Inferior parietal cortex (tissue), 1 donor: ENCODE measurements at regions not wholly inside any gene's neighbourhood (a gene's known extent, or its start where the extent isn't known, plus 50 kb on each side); places are given as distances from the start of the nearest gene placed in this dataset.
"Not testable (repeated sequence)": the region's sequence is repeated elsewhere in the genome, so short reads cannot be mapped to it uniquely, and the experiment has no call there.

ENCODE experiments used
- DNase-seq: peaks from one replicate; pipeline ENCODE4 v3.0.0-alpha.2; 2016; ENCODE audit errors: extremely low spot score

DNA sequence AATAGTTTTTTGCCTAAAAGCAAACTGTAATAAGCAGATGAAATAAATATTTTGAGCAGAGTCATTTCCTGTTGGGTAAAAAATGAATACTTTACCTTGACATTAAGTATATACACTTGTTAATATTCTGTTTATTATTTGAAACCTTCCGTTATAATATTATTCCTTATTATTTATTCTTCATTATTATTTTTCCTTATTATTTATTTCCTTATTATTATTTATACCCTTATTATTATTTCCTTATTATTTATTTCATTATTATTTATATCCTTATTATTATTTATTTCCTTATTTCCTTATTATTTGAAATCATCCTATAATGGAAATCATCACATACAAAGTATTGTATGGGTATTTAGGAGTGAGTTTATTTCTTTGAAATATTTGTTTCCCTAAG is 232.2 kb upstream of the RBBP8 start:
- no peak for DNase-seq

DNA sequence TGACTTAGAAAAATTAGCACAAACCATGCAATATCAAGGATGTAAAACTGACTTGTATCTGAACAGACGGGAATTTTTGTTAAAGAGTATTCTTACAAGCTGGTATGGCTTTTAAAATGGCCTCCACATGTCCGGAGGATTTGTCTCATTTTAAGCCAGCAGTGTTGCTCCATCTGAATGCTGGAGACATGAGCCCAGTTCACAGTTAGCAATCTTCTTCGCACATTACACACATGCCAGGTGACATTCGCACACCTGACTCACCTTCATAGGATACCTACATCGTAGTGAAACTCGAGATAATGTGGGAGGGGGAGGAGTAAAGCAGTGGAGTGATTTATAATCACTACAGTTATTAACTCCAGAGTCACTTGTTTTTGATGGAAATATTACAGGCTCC is 231.8 kb upstream of the RBBP8 start:
- DNase-seq: no peak

DNA sequence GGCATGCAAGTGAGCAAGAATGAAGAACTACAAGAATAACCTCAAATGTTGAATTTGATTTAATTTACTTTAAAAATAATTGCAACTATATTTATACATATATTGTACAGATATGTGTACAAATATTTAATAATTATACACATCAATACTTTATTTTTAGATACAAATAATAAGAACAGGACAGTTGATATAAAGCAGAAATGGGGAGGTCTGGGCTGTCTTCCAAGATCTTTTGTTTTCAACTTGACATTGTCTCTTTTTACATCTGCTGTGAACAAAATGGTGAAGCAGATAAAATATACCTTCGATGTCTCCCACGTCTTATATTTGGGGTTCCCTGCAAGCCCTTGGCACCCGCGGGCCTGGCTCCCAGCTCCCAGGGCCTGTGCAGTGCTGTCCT is 231.3 kb upstream of the RBBP8 start:
- no peak for DNase-seq

DNA sequence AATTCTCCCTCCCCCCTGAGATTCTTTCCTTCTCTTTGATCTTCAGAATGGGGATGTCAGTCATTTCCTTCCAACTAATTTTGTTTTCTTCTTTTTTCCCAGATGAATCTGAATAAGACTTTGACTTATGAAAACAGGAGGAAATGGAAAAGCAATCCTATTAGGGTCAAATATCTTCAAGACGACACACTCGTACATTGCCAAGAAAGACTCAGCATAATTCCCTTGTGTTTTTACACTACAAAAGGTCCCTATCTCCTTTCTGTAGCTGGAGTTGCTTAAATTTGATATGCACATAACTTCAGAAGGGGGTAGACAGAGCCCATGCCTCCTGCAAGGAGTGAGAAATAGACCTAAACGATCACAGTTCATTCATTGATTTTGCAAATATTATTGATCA is 230.3 kb upstream of the RBBP8 start:
- DNase-seq: no peak

DNA sequence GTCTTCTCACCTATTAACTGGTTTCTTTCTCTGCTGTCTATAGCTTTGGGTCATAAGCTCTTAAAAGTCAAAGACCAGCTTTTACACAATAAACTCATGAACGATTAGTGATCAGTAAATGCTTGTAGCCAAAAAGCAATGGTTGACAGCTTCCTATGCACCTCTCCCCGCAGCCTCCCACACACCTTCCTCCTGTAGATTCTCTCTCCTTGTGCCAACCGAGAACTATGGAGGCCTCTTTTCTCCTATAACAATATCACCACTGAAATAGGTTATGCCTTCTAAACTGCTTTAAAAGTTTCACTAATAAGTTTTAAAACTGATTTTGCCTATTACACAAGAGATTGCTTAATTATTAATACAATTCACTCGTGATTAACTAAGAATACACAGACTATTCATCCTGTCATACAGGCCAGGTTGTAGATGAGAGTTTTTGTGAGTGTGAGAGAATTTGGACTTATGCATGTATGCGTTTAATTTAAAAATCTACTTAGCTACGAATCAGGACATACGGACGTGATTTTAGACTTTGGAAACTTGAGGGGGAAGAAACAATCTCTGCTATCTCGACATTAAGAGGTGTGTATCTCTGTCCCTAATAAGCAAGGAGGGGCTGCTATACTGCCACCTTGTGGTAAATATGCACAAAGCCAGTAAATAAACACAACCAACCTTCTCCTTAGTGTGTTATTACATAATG is 229.1 kb upstream of the RBBP8 start:
- peak; percentile 54 for DNase-seq

DNA sequence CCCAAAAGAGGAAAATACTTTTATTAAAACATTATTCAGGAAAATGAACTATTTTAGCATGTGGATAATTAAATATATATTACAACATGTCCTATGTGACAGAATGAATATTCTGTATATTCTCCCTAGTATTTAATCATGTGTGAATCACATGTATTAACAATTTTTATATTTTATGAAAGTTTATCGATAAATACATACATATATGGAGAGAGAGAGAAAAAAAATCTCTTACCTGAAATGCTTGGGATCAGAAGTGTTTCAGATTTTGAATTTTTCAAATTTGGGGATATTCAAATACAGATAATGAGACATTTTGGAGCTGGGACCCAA is 228.6 kb upstream of the RBBP8 start:
- no peak for DNase-seq

DNA sequence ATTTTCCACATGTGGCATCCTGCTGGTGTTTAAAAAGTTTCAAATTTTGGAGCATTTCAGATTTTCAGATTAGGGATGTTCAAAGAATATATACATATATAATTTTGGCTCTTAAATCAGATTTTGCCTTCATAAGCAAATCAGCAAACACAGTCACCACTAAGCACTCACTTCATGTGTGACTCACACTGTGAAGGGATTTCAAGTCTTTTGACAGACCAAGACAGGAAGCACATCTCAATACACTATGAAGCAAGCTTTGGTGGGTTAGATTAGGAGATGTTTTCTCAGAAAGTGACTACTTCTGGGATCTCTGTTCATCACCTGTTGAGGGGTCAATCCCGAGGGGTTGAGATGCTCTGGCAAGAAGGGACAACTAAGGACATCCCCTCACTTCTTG is 227.8 kb upstream of the RBBP8 start:
- no peak for DNase-seq

DNA sequence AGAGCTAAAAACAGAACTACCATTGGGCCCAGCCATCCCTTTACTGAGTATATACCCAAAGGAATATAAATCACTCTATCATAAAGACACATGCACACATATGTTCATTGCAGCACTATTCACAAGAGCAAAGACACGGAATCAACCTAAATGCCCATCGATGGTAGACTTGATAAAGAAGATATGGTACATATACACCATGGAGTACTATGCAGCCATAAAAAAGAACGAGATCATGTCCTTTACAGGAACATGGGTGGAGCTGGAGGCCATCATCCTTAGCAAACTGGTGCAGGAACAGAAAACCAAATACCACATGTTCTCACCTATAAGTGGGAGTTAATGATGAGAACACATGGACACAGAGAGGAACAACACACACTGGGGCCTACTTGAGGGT is 227.1 kb upstream of the RBBP8 start:
- DNase-seq: not testable (repeated sequence)

DNA sequence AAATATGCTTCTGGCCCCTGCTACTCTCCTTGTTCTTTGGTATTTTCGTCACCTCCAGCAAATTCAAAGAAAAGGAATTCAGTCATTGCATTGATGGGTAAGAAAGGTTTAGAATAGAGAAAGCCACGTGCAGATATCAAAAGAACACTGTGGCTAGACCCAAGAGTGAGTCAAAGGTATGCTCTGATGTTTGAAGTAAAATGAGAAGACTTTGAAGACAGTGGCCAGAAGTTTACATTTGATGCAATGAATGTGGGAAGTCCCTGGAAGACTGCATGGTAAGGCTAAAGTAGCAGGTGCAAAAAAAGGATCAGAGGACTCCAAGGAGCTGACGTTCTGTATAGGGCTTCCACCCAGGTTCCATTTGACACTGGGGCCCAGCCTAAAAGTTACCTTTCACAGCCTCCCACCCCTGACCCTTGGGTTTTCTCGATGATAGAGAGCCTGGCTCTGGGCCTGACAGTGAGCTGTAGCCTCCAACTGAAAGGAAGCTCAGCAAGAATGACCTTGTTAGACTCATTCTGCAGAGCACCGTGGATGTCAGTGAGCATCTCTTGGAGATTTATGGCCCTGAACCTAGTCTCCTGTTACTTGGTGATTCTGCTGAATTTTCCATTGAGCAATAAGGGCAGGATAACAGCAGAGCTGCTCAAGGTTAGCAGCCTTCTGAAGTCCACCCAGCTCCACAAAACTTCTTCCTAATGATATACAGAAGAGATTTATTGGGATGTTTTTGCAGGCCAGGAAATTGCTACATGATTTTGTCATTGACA is 223.7 kb upstream of the RBBP8 start:
- DNase-seq: no peak

DNA sequence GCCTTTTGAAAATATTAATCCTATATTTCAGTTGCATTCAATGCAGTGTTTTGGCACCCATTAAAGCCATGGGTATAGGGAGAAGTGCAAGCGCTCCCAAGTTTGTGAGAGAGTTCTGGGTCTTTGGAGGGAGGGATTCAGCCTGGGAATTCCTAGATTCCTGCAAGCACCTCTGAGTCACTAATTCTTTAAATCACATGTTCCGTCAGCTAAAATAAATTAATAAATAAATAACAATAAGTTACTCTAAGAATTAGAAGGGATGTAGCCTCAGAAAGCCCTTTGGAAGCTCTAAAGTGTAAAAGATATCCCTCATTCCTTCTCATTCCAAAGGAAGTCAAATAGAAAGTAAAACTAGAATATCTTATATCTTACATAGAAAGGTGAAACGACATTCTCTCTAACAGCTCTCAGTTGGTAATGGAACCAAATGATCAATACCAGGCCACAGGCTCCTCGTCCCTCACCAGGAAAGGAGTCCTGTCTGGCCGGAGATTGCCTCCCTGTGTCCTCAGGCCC is 222.4 kb upstream of the RBBP8 start:
- DNase-seq: no peak

DNA sequence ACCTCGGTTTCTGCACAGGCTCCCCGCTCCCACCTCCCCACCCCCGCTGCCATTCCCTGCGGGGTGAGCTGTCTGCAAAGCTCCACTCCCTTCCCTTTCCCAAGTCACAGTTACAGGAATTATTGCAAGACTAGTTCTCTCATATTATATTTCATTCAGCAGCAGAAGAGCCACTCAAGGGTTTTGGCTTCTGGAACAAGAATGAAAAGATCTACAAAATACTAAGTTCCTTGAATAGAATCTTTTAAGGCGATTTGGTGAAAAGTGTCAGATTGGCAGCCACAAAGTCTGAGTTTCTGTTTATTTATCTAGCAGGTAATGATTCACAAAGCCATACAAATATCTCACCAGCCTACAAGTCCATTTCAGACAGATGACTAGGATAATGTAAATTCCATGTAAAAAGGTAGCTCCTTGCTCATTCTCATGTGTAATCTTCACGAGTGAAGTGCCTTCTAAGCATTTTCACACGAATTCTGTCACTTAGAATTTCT is 221.9 kb upstream of the RBBP8 start:
- DNase-seq: no peak

DNA sequence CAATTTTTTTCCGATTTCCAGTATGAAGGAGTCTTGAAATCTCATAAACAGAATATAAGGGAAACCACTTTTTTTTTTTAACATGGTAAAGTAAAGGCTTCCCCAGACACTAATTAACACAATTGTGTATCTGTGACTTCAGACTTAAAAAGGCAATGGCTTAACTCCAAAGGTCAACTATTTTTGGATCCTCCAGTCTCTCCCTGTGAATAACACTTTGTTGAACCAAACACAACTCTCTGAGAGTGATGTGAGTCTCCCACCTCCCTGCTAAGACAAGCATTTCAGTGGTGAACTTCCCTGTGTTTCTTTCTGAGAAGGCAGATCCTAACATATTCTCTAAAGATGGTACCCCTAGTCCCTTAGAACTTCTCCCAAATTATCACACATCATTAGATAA is 219.6 kb upstream of the RBBP8 start:
- DNase-seq: no peak

DNA sequence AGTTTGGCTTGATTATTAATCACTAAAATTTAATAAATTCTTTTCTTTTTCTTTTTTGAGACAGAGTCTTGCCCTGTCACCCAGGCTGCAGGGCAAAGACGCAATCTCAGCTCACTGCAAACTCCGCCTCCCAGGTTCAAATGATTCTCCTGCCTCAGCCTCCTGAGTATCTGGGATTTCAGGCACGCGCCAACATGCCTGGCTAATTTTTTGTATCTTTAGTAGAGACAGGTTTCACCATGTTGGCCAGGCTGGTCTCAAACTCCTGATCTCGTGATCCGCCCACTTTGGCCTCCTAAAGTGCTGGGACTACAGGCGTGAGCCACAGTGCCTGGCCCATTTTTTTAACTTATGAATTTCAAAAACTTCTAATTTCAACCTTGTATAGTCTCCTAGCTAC is 215.6 kb upstream of the RBBP8 start:
- DNase-seq: not testable (repeated sequence)

DNA sequence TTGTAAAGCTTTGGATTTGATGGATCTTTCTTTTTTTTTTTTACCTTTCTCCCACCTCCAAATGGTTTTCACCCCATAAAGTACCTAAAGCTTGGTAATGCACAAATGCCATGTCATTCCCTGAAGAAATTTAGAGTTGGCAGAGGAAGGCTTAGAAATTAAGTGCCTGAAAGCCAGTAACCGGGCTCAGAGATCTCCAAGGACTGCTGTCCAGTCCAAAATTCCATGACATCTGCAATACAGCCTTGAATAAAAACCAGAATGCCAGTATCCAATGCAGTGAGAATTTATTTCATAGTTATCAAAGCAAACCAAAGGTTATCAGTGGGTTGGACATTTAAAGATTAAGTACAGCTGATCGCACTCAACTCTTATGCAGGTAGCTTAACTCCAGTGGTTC is 209.9 kb upstream of the RBBP8 start:
- DNase-seq: no peak

DNA sequence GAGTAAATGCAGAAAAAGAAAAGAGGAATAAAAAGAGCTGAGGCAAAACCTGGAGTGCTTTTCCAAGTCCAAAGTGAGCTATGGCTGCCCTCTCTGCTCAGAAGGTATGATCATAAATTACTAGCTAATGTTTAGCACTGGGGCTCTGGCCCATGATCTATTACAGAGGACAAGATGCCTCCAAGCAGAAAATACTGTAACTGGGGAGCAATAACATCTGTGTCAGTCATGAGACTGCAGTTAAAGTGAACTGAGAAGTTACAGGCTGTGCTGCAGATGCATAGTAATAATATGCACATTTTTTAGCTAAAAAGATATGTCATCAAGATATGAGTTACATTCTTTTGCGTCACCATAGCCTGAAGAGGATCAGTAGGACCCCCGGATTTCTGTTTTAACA is 209.4 kb upstream of the RBBP8 start:
- no peak for DNase-seq

DNA sequence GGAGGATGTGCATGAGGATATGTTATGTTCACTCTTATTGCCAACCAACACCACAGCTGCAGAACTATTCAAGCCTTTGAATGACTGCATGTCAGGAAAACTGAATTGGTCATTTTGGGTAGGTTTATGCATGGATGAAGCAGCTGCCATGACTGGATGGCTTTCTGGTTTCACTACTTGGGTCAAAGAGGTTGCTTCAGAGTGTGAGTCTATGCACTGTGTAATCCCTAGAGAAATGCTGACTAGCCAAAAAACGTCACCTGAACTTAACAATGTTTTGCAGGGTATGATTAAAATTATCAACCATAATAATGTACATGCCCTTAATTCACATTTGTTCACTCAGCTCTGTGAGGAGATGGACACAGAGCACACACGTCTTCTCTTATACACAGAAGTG is 206.7 kb upstream of the RBBP8 start:
- DNase-seq: no peak

DNA sequence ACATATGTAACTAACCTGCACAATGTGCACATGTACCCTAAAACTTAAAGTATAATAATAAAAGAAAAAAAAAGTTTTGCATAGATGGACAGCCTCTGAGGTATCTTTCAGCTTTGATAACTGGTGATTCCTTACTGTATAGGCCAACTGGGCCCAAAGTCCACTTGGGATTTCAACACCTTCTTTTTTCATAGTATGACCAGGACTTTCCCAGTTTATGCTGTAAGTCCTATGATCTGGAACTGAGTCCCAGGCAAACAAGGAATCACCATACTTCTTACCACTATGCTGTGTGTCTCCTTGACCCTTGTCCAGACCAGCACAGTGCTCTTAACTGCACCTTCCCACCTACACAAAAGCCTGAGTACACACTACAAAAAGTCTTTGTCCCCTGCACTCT is 205.1 kb upstream of the RBBP8 start:
- DNase-seq: no peak

DNA sequence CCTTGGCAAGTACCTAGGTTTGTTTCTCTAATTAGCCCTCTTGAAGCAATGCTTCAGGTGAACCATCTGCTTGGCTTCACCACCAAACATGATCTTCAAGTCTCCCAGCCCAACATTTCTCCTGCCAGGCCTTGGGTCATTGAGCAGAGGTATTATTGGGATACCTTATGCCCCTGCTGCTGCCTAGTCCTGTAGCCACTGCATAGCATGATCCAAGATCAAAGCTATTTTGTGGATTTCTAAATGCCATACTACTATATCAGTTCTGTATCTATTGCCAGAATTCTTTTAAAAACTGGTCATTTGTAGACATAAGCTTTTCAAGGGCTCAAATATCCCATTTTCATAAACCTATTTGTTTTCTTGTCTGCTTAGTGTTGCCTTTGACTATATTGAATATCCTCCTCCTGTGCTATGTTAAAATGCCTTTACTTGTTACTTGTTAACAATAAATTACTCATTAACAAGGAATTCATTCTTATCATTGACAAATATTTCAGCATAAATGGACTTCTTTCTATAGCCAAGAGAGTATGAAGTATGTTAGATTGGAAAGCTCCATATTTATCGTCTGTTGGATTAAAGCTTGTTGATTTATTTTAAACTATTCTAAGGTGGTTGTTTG is 204.5 kb upstream of the RBBP8 start:
- no peak for DNase-seq

DNA sequence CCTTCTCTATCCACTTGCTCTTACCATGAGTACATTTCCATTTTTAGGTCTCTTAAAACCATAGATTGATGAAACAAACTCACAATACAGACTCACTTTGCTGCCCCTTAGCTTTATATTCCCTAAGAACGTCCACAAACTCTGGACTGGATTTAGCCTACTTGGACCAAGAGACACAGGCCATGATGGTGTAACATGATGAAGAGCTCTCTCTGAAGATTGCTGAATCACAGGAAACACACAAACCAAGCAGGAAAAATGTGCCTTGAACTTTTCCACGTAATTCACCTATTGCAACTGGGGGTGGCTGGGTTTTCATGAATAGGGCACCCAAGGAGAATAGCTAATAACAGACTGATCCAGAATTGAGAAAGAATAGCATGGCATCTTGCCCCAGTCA is 201.7 kb upstream of the RBBP8 start:
- DNase-seq: no peak

DNA sequence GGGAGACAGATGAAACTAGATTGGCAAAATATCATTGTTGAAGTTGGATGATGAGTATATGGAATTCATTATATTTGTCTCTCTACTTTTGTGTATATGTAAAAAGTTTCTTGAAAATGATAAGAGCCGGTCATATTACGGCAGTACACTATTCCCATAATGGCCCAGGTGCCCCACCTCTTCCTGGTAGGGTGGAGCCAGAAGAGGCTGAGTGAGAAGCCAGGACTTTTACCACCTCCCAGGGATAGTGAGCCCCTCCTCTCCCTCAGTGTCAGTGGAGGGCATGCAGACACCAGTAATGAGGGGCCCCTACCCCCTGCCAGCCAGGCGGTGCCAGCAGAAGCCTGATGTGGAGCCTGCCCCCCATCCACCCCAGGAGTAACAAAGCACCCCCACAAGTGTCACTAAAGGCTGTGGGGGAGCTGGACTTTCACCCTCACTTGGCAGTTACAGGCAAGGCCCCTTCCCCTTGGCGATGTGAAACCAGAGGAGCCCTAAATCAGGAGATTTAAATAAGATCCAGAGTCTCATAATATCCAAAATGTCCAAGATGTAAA is 198.9 kb upstream of the RBBP8 start:
- no peak for DNase-seq

DNA sequence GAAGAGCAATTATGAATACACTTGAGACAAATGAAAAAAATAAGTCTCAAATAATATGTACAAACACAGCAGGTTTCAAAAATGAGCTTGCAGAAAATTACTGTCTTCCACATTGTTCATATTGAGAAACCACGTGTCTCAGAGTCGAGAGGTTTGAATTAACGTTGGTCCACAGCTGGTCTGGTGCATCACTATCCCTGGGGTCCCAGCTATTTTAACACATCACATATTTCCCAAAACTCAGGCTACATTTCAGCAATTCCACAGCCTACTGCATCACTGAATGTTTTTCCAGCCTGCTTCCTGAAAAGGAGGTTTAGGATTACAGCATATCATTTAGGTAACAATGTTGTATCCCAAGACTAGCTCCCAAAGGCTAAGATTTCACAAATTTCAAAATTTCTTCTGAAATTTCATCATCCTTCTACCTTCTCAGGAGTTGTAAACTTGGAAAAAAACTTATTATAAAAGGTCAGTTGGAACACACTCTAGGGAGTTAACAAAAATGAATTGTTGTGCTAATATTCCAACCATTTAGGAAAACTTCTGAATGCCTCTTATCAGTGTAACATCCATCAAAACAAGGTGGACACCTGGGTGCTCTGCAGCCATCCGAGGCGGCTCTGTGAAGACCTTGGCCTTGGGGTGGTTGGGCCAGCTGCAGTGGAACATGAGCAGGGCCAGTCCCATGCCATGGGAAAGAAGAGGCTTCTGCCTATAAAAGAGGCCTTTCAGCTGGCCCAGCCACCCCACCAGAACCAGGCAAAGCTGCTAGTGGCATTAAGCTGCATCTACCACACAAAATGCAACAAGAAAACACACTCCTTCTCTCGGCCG is 198.1 kb upstream of the RBBP8 start:
- DNase-seq: no peak

DNA sequence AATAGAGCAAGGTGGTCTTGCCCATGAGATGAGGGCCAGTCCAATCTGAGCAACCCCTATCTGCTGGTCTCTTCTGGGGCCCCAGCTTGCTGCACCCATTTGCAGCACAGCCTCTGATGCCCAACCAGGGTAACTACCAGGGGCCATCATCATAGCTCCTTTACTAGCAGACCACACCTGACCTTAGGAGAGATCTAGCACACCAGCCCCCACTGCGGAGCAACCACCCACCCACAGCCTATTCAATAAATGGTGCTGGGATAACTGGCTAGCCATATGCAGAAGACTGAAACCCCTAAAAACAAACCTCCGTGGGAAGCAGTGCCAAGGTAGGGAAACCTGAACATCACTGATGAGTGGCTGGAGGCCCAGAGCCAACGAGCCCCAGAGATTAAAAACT is 196.1 kb upstream of the RBBP8 start:
- DNase-seq: no peak
